GM23248 (cell line): ENCODE measurements at regions not wholly inside any gene's neighbourhood (a gene's known extent, or its start where the extent isn't known, plus 50 kb on each side); places are given as distances from the start of the nearest gene placed in this dataset. TPM values are rescaled to one million over a fixed set of nuclear protein-coding genes. Genes with fewer than 3 reads are reported as not detected.

Experiments used
- DNase-seq: peaks from one replicate; pipeline ENCODE4 v3.0.0-alpha.2; 2015
- H2AFZ ChIP-seq: fragments of 200-600 bp; sonication (generic); 2 replicates; pipeline ENCODE4 v1.6.1; 2016; ENCODE audit warnings: antibody characterized with exemption
- H3F3A ChIP-seq: fragments of 200-600 bp; sonication (generic); 2 replicates; pipeline ENCODE4 v1.6.1; 2016; ENCODE audit warnings: mild to moderate bottlenecking, antibody characterized with exemption, mixed run types; ENCODE audit not compliant: insufficient read depth
- H3K27ac ChIP-seq: fragments of 200-600 bp; sonication (generic); 2 replicates; pipeline ENCODE4 v1.5.1; 2016; ENCODE audit warnings: mild to moderate bottlenecking
- H3K27me3 ChIP-seq: fragments of 200-600 bp; sonication (generic); replicated peaks from 2 replicates; pipeline ENCODE4 v1.6.1; 2016; ENCODE audit warnings: mild to moderate bottlenecking; ENCODE audit not compliant: insufficient read depth
- H3K36me3 ChIP-seq: fragments of 200-600 bp; sonication (generic); 2 replicates; pipeline ENCODE4 v1.6.1; 2016; ENCODE audit warnings: low read depth, mild to moderate bottlenecking
- H3K4me1 ChIP-seq: fragments of 200-600 bp; sonication (generic); 2 replicates; pipeline ENCODE4 v1.6.1; 2016; ENCODE audit warnings: mild to moderate bottlenecking; ENCODE audit not compliant: insufficient read depth
- H3K4me2 ChIP-seq: fragments of 200-600 bp; sonication (generic); one replicate; pipeline ENCODE4 v1.6.1; 2016; ENCODE audit warnings: mild to moderate bottlenecking; ENCODE audit not compliant: unreplicated experiment
- H3K4me3 ChIP-seq: fragments of 200-600 bp; sonication (generic); 2 replicates; pipeline ENCODE4 v1.5.1; 2016; ENCODE audit warnings: mild to moderate bottlenecking
- H3K79me2 ChIP-seq: fragments of 200-600 bp; sonication (generic); 2 replicates; pipeline ENCODE4 v1.6.1; 2016; ENCODE audit warnings: mild to moderate bottlenecking; ENCODE audit not compliant: insufficient read depth
- H3K9ac ChIP-seq: fragments of 200-600 bp; sonication (generic); 2 replicates; pipeline ENCODE4 v1.6.1; 2016; ENCODE audit warnings: mild to moderate bottlenecking
- H3K9me2 ChIP-seq: fragments of 200-600 bp; sonication (generic); 2 replicates; pipeline ENCODE4 v1.6.1; 2016; ENCODE audit warnings: mixed run types, mild to moderate bottlenecking, moderate library complexity; ENCODE audit not compliant: insufficient read depth
- H3K9me3 ChIP-seq: fragments of 200-600 bp; sonication (generic); one replicate; pipeline ENCODE4 v1.6.1; 2017; ENCODE audit warnings: low read depth
- H4K20me1 ChIP-seq: fragments of 200-600 bp; sonication (generic); 2 replicates; pipeline ENCODE4 v1.6.0; 2016; ENCODE audit not compliant: insufficient read depth
- EZH2 ChIP-seq: fragments of 200-600 bp; sonication (generic); IDR thresholded peaks from 2 replicates; pipeline ENCODE4 v1.6.1; 2018; ENCODE audit warnings: antibody characterized with exemption, mild to moderate bottlenecking; ENCODE audit not compliant: insufficient read depth, poor library complexity, severe bottlenecking
- EZH2phosphoT487 ChIP-seq: fragments of 200-600 bp; sonication (generic); IDR thresholded peaks from 2 replicates; pipeline ENCODE4 v1.6.1; 2018; ENCODE audit warnings: antibody characterized with exemption, moderate library complexity, mild to moderate bottlenecking, low read depth; ENCODE audit not compliant: insufficient read depth
- WGBS, 2 experiments: methylation state at CpG; one replicate each; pipeline ENCODE4 v1.1.6; 2015 to 2017; ENCODE audit warnings: low lambda C conversion rate in 2 of 2, low coverage in 1 of 2; ENCODE audit errors: missing lambda C conversion rate in 2 of 2; 5-methylcytosine and 5-hydroxymethylcytosine counted together
- in situ Hi-C: fragments of 300-500 bp; cut with MboI; formaldehyde crosslinking; loops from 2 replicates; pipeline ENCODE4 v1.15.0; 2020
- small RNA-seq: library from RNA; depleted of rRNA; stranded (forward); fragments of <200 nt; gene quantifications from one replicate; pipeline ENCODE3, GENCODE V24; 2014; ENCODE audit warnings: low read depth, low replicate concordance

DNA sequence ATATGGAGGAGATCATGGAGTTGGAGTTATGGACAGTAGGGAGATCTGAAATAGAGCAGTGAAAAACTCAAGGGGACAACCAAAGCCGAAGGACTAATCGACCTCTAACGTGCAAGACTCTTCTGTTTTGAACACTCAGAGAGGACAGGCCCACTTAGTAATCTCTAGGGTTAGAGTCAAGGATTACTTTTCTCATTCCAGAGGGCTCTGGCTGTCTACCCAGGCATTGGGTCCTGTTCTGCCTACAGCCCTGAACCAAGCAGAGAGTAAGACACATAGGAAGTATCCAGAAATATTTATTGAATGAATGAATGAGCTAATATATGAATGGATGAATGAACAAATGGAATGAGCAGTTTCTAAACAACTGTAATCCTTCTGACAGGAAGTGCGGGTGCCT lies 50.3 kb upstream of the PKDCC start:
- Histone ChIP-seq H2AFZ (no peak overlapping the region), H3F3A (0 out of 2 replicates have a peak, but pooled peaks cover 3% of the 10 kb centered on the region), H3K79me2 (no peaks in the 10 kb centered on the region), H3K9me2 (no peaks in the 10 kb centered on the region), H3K9ac (no peak overlapping the region), H3K4me3 (no peak overlapping the region), H3K4me1 (0 out of 2 replicates have a peak, but pooled peaks cover 5% of the 10 kb centered on the region), H4K20me1 (no peaks in the 10 kb centered on the region), H3K27ac (no peak overlapping the region), H3K9me3 (no peaks in the 10 kb centered on the region), H3K36me3 (no peaks in the 10 kb centered on the region), H3K27me3 (no peaks in the 10 kb centered on the region), H3K4me2 (no peak overlapping the region)
- no peak for DNase-seq
- no peak for TF ChIP-seq EZH2
- no peak for TF ChIP-seq EZH2phosphoT487
- in situ Hi-C loops: no loop called here
- 82 to 91% methylated on average over 4 of the region's 4 CpGs for WGBS, 2 experiments

Small RNA genes in the stretch of these regions (small RNA-seq; reads per million reads assigned to genes)
- gene RF00019 (not detected), gene RNU4-63P (not detected)
